G401.6 (cell line): ENCODE measurements at regions not wholly inside any gene's neighbourhood (a gene's known extent, or its start where the extent isn't known, plus 50 kb on each side); places are given as distances from the start of the nearest gene placed in this dataset.

Experiments used
- FAIRE-seq: peaks from 2 replicates; lab custom pipeline; 2012; peaks lifted over from hg19 to GRCh38; lab: Jason Lieb, UNC

GRCh38 chr2:41695198-41696113 is 352.4 kb upstream of the PKDCC start:
- no peak for FAIRE-seq

DNA sequence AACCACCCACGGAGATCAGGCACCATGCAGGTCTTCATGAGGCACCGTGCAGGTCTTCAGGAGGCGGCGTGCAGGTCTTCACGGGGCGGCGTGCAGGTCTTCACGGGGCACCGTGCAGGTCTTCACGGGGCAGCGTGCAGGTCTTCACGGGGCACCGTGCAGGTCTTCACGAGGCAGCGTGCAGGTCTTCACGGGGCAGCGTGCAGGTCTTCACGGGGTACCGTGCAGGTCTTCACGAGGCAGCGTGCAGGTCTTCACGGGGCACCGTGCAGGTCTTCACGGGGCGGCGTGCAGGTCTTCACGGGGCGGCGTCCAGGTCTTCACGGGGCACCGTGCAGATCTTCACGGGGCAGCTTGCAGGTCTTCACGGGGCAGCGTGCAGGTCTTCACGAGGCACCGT is 350.4 kb upstream of the PKDCC start:
- FAIRE-seq = no peak

GRCh38 chr2:41698678-41699422 is 349.0 kb upstream of the PKDCC start:
- no peak for FAIRE-seq

DNA sequence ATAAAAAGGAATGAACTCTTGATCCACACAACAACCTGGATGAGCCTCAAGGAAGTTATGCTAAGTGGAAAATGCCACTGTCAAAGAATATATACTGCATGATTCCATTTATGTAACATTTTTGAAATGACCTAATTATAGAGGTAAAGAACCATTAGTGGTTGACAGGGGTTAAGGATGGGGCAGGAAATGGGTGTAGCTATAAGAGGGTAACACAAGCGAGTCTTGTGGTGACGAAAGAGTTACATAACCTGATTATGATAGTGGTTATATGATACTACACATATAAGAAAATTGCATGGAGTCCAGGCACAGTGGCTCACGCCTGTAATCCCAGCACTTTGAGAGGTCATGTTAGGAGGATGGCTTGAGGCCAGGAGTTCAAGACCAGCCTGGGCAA is 346.6 kb upstream of the PKDCC start:
- no peak for FAIRE-seq

GRCh38 chr2:41703123-41703522 is 344.7 kb upstream of the PKDCC start:
- FAIRE-seq = no peak

GRCh38 chr2:41705634-41706033 is 342.2 kb upstream of the PKDCC start:
- no peak for FAIRE-seq

GRCh38 chr2:41706286-41706685 is 341.5 kb upstream of the PKDCC start:
- no peak for FAIRE-seq

DNA sequence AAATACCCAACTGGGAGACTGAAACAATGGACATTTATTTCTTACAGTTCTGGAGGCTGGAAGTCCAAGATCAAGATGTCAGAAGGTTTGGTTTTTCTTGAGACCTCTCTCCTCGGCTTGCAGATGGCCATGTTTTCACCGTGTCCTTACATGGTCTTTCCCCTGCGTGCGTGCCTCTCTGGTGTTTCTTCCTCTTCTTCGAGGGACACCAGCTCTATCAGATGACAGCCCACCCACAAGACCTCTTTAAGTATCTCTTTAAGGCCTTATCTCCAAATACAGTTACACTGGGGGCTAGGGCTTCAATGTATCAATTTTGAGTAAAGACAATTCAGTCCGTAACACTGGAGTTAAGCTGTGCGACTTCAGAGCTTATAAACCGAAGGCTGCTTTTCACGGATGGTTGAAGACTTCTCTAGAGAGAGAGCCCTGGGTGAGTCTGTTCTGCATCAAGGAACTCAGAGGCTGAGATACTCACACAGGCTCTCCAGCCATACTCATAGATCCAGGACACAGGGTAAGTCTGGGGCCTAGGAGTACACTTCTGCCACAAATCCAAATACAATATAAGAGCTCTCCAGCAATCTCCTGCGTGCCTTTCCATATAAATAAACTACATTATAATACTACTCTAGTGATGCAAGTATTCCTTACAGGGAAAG is 339.9 kb upstream of the PKDCC start:
- no peak for FAIRE-seq

DNA sequence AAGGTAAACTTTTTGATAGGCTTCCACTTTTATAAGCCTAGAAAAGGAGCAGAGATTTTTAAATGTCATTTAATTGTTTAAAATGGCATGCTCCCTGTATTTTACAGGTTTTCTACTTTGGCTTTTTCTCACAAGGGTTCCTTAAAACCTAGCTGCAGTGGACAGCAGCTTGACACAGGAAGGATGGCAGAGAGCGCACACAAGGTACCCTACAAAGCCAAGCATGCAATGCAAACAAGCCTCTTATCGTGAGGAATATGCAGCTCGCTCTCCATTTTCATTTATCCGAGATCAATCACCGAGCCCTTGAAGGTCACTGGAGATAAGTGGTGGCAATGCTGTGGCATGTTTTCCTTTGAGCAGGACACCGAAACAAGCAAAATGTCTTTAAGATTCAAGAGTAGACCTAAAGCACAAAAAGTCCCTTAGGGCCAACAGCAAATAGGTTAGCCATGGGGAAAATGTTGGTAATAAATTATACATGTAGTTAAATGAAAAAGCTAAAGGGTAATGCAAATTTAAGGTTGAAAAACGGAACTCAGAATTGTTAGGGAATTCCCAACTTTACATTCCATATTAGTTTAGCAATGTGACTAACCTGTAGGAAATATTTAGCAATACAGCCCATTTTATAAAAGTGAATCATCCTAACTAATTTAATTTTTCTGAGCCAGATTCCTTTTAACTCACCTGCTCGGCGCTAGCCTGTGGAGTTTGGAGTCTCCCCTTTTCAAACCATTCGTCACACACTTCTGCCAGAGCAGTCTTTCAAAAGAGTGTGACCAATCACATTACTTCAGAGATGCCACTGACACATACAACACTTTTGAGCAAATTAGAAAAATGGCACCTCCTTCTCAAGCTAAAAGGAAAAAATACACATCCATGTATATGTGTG is 337.9 kb upstream of the PKDCC start:
- FAIRE-seq = no peak

DNA sequence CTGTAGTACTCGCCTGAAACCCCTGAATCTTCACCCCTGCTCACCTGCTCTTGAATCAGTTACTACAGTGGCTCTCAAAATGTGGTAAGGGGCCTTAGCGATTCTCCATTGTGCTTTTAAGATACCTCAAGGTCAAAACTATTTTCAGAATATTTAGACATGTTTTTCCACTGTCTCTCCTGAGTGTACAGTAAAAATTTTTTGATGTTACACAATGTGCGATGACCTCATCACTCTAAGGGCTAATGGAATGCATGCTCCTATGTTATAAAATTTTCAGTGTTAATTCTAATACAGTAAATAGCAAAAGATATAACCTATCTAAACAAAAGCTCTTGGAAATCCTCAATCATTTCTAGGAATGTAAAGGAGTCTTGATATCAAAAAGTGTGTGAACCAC is 336.9 kb upstream of the PKDCC start:
- FAIRE-seq = no peak

DNA sequence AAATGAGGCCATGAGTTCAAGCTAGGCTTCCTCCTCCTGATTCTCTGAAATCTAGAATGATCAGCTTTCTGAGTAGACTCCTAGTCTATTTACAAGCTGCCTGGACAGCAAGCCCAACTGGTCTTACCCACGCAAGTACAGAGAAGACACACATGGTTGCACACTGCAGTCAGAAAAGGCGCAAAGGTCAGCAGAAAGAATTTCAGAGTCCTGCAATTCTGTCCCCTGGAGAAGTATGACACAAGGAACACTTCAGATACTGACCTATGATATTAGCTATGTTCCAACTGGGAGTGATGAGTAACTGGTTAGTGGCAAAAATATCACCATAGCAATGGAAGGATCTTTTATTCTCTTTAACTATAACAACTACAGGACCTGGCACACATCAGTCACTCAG is 336.1 kb upstream of the PKDCC start:
- no peak for FAIRE-seq

DNA sequence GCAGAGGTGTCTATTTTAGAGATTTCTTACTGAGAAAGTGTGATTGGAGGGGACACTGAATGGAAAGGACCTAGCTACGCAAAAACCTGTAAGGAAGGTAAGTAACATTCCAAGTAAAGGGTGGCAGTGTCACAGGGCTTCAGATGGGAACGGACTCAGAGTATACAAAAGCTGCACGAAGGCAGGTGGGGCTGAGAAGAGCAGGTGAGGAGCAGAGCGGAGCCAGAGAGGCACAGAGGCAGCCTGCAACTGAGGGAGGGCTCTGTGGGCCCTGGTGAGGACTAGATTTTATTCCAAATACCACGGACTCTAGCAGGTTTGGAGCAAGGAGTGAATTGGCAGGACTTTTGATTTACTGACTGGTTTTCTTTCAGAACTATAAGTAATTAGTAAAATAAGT is 331.3 kb upstream of the PKDCC start:
- no peak for FAIRE-seq

- no peak for FAIRE-seq
Observed at GRCh38 chr2:41717839-41718238, 330.0 kb upstream of the PKDCC start.

DNA sequence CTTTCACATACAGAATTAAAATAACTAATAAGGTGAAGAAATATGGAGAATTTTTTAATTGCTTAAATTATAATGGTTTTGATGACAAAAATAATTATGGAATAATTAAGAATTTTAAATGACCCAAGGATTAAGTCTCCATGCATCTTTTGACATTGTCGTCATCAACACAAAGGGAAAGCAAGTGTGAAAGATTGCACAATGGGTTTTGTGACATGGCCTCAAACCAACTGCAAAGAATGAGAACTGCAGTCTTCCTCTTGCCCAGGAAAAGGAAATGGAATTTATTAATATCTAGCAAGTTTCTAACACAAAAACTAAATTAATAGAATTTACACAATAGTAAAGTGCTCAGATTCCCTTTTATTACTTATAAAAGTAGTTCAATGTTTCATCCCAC is 329.1 kb upstream of the PKDCC start:
- no peak for FAIRE-seq

DNA sequence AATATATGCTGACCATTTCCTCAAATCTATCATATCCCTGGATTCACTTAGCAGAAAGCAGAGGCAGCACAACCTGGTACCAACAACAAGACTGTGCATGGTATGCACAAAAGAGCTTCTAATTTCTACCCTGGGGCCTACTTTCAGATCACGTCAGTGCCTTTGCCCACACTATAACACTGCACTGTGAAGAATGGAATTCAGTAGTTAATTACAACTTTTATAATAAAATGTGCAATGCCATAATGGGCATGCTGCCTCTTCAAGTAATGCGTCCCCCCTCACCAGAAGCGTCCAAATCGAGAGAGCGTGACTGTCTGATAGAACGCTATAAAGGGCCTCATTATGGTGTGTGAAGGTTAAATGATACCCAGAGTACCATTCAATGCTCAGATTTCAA is 328.1 kb upstream of the PKDCC start:
- FAIRE-seq = no peak

GRCh38 chr2:41720331-41721251 is 327.2 kb upstream of the PKDCC start:
- FAIRE-seq = no peak

GRCh38 chr2:41722668-41723369 is 325.0 kb upstream of the PKDCC start:
- FAIRE-seq = no peak

- FAIRE-seq = no peak
Observed at GRCh38 chr2:41723526-41723925, 324.3 kb upstream of the PKDCC start.

GRCh38 chr2:41724465-41724864 is 323.4 kb upstream of the PKDCC start:
- FAIRE-seq = no peak

GRCh38 chr2:41725901-41726300 is 321.9 kb upstream of the PKDCC start:
- no peak for FAIRE-seq
